ENCODE measurements at regions not wholly inside any gene's neighbourhood (a gene's known extent, or its start where the extent isn't known, plus 50 kb on each side); places are given as distances from the start of the nearest gene placed in this dataset.

DNA sequence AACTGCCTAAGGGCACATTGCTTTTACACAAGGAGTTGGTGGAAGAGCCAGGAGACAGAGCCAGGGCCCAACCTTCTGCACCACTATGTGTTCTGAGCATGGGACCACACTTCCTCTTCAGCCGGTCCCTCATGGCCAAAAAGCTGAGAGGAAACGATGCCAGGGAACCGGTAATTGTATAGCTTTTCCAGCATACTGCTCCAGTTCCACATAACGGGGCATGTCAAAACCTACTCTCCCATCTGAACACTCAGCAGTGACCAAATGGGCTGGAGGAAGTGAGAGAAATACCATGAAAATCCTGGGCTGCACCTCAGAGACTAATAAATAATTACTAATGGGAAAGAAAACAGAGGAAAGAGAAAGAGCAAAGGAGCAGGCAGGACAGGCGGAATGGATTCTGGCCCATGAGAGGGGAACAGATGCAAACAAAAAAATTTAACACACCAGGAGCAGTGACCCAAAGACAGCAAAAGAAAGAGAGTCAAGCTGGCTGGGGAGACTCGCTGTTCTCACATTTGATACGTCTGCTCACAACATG is 52.0 kb upstream of the BMP2 start:
- Mint-ChIP-seq H3K27ac (no peak overlapping the region), H3K4me1 (no peaks in the 10 kb centered on the region), H3K27me3 (no peaks in the 10 kb centered on the region), H3K9me3 (peaks cover 12 to 30% of the 10 kb centered on the region in 2 donors), H3K4me3 (no peak overlapping the region)
- DNase-seq (no peak), ATAC-seq (no peak)

- H3K4me1 Mint-ChIP-seq, result no peaks in the 10 kb centered on the region
- ATAC-seq, result no peak
- no peak overlapping the region for H3K4me3 Mint-ChIP-seq
- no peak overlapping the region for H3K27ac Mint-ChIP-seq
- DNase-seq, result no peak
- H3K27me3 Mint-ChIP-seq, result no peaks in the 10 kb centered on the region
- peaks cover 6 to 26% of the 10 kb centered on the region in 2 donors for H3K9me3 Mint-ChIP-seq
These were observed 53.2 kb upstream of the BMP2 start for GRCh38 chr20:6714279-6714711.

DNA sequence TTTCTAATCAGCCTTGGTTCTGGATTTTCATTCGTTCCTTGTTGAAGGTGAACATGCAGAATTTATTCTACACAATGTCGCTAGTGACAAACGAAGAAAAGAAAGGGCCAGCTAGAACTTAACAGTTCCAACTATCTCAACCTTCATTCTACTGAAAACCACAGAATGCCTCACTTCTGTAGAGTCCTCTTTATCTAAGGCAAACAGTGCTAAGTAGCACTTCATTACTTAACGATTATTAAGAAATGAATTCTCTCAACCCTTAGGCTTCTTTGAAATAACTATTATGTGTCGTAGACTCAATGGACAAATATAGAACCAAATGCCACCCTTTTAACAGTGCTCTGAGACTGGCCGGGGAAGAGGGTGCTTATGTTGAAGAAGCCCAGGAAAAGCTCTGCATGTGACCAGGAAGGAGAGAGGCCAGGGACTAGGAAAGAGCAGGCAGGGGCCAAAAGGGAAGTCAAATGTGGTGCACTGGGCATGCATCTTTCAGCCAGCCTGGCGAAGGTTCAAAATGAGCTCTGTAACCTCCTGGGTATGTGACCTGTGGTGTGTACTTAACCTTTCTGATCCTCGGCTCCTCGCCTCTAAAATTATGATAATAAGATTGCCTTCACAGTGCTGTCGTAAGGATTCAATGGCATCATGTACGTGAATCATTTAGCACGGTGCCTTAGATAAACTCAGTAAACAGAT is 55.4 kb upstream of the BMP2 start:
- DNase-seq (no peak), ATAC-seq (no peak)
- no peak overlapping the region for H3K4me3 Mint-ChIP-seq
- no peaks in the 10 kb centered on the region for H3K27me3 Mint-ChIP-seq
- no peaks in the 10 kb centered on the region for H3K4me1 Mint-ChIP-seq
- peaks cover 0 to 6% of the 10 kb centered on the region in 2 donors for H3K9me3 Mint-ChIP-seq
- H3K27ac Mint-ChIP-seq, result no peak overlapping the region

- H3K4me1 Mint-ChIP-seq, result no peaks in the 10 kb centered on the region
- ATAC-seq (no peak), DNase-seq (no peak)
- H3K27me3 Mint-ChIP-seq, result no peaks in the 10 kb centered on the region
- no peak overlapping the region for H3K27ac Mint-ChIP-seq
- no peak overlapping the region for H3K4me3 Mint-ChIP-seq
- peaks cover 0 to 6% of the 10 kb centered on the region in 2 donors for H3K9me3 Mint-ChIP-seq
These were observed 57.4 kb upstream of the BMP2 start for GRCh38 chr20:6709910-6710595.

GRCh38 chr20:6708010-6708409 is 59.5 kb upstream of the BMP2 start:
- no peaks in the 10 kb centered on the region for H3K4me1 Mint-ChIP-seq
- H3K4me3 Mint-ChIP-seq, result no peak overlapping the region
- H3K27ac Mint-ChIP-seq, result no peak overlapping the region
- H3K9me3 Mint-ChIP-seq, result peaks cover 0 to 6% of the 10 kb centered on the region in 2 donors
- no peaks in the 10 kb centered on the region for H3K27me3 Mint-ChIP-seq
- DNase-seq, result no peak
- no peak for ATAC-seq

DNA sequence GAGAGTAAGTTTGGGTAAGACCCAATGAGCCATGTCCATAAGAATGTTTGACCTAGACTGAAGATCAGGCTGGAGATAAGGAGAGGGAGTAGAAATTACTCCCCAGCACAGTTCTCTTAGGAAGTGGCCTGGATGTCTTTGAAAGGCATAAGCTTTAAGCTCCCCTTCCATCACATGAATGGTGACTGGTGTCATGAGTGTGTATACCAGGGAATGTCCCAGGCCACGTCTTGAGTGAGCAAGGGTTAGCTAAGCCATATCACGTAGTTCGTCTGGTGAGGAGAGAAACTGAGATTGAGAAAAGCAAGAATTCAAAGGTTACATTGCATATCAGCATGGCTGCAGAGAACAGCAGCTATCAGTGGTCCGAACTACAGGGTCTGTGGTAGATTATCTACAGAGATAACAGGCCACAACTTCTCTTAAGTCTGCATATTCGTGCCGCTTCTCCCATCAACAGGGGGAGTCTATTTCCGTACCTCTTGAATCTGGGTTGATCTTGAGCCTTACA is 60.1 kb upstream of the BMP2 start:
- DNase-seq (no peak), ATAC-seq (no peak)
- Mint-ChIP-seq H3K4me1 (no peaks in the 10 kb centered on the region), H3K4me3 (no peak overlapping the region), H3K9me3 (peaks cover 0 to 6% of the 10 kb centered on the region in 2 donors), H3K27ac (no peak overlapping the region), H3K27me3 (no peaks in the 10 kb centered on the region)

DNA sequence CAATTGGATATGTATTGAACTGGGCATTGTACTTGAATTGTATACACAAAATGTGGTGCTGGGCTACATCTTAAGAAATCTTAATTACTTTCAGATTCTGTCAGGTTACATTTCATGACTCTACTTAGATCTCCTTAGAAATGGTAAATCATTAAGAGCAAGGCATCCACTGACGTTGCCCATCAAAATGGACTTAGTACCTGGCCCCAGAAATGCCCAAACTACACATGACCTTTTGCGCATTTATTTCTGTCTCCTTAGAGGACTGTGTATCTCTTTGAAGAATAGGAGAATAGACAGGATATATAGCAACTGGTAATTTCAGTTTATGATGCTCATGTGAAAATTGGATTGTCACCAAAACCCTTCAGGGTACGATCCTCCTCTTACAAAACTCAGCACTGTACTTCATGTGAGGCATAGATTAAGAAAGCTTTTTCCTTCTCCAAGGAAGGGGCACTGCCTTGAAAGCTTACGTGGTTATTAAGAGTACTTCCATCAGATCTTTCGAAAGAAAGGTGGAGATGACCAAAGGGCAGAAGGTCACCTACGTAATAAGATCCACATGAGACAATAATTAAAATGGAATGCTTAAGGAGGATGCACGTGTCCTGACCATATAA is 61.4 kb upstream of the BMP2 start:
- Mint-ChIP-seq H3K27ac (no peak overlapping the region), H3K27me3 (no peaks in the 10 kb centered on the region), H3K4me3 (no peak overlapping the region), H3K4me1 (no peaks in the 10 kb centered on the region), H3K9me3 (no peaks in the 10 kb centered on the region)
- no peak for ATAC-seq
- no peak for DNase-seq

DNA sequence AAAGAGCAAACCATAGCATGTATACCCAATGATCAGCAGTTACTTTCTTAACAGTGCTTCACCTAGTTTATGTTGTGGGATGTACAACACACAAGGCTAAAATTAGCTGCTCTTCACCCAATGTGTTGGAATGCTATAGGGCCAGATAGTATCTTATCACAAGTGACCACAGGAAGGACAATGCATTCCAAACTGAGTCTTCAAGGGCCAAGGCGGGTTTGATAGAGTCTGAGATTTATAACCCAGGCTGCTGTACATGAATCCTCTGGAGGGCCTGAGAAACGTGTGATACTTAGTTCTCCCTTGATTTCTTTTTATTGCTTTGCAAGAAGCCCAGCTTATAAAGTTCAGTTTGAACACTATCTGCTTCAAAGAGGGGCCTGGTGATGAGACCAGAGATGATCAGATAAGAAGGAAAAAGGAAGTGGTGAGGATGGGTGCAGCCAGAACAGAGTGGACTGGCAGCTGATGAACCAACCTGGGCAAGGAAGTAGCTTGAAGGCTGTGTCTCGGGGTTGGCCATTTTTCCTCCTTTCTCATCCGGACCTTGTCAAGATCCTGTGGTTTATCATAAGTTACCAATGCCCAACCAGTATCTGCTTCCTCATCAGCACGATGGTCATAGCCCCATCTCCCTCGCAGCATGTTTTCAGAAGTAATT is 62.2 kb upstream of the BMP2 start:
- no peak overlapping the region for H3K4me3 Mint-ChIP-seq

GRCh38 chr20:6704132-6704861 is 63.2 kb upstream of the BMP2 start:
- no peak overlapping the region for H3K4me3 Mint-ChIP-seq
- no peak for ATAC-seq
- no peaks in the 10 kb centered on the region for H3K4me1 Mint-ChIP-seq
- H3K27me3 Mint-ChIP-seq, result peaks cover 8% of the 10 kb centered on the region
- no peaks in the 10 kb centered on the region for H3K9me3 Mint-ChIP-seq
- no peak overlapping the region for H3K27ac Mint-ChIP-seq
- no peak for DNase-seq

More for the DNA sequence above, 62.2 kb upstream of the BMP2 start:
- ATAC-seq, result no peak
- Mint-ChIP-seq H3K9me3 (no peaks in the 10 kb centered on the region), H3K27me3 (peaks cover 8% of the 10 kb centered on the region), H3K4me1 (no peaks in the 10 kb centered on the region), H3K27ac (no peak overlapping the region)
- DNase-seq, result no peak

DNA sequence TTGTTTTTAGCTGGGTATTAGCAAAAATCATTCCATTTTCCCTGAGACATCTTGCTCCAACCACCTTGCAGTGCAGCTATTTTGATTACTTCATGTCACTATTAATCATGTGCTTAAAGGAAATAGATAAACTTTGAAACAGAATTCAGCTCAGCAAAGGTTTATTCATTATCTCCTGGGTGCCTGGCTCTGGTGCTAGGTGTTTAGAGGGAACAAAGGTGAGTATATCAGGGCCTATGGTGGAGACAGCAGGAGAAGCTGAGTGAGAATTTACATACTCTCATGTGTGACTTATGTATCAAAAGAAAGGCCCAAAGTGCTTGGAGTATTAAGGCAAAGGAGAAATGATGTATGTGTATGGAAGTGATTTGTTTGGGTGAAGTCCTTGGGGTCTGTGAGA is 63.8 kb upstream of the BMP2 start:
- H3K27ac Mint-ChIP-seq, result no peak overlapping the region
- no peaks in the 10 kb centered on the region for H3K4me1 Mint-ChIP-seq
- H3K9me3 Mint-ChIP-seq, result no peaks in the 10 kb centered on the region
- ATAC-seq (no peak), DNase-seq (no peak)
- no peak overlapping the region for H3K4me3 Mint-ChIP-seq
- H3K27me3 Mint-ChIP-seq, result peaks cover 8% of the 10 kb centered on the region

- H3K9me3 Mint-ChIP-seq, result no peaks in the 10 kb centered on the region
- no peaks in the 10 kb centered on the region for H3K4me1 Mint-ChIP-seq
- no peak overlapping the region for H3K4me3 Mint-ChIP-seq
- no peak for ATAC-seq
- peaks cover 8% of the 10 kb centered on the region for H3K27me3 Mint-ChIP-seq
- no peak overlapping the region for H3K27ac Mint-ChIP-seq
- DNase-seq, result no peak
These were observed 64.4 kb upstream of the BMP2 start for GRCh38 chr20:6703047-6703446.

- ATAC-seq (no peak), DNase-seq (no peak)
- Mint-ChIP-seq H3K4me3 (no peak overlapping the region), H3K27ac (no peak overlapping the region), H3K9me3 (no peaks in the 10 kb centered on the region), H3K27me3 (peaks cover 8% of the 10 kb centered on the region), H3K4me1 (no peaks in the 10 kb centered on the region)
These were observed 65.3 kb upstream of the BMP2 start for GRCh38 chr20:6702144-6702543.

DNA sequence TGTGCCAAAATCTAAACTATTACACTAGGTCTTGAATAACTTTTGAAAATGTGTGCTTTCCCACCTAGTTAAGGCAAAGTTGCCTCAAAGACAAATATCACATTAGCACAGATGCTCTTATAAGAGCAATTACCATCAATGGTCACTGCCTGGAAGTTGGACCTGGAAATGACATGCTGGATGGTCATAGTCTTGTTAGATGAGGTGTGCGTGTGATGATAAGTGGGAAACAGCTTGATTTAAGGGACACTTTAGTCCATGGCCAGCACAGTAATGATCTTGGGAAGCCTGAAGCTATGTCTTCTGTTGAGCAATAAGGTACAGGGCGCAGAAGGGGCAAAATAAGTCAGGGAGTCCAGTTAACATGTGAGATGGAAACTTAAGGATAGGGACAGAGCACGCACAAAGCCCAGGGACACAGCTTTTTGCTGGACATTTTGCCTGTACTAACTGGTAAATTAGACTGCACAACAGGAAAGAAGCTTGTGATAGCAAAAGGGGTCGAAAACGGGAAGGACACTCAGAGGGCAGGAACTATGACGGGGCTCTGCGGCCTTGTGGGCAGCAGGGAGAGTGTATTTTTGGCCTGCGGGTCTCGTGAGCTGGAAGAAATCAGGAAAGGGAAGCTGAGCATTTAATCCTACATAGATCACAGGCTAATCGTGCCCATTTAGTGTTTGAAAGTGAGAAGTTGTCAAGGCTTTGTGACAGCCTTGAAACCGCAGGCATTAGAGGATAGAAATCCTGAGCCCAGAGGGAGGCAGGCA is 66.7 kb upstream of the BMP2 start:
- H3K9me3 Mint-ChIP-seq, result peaks cover 0 to 6% of the 10 kb centered on the region in 2 donors
- ATAC-seq (no peak), DNase-seq (no peak)
- no peak overlapping the region for H3K4me3 Mint-ChIP-seq
- H3K27ac Mint-ChIP-seq, result peak overlapping the region in 1 of 2 donors; percentile 5
- H3K4me1 Mint-ChIP-seq, result no peaks in the 10 kb centered on the region
- peaks cover 8% of the 10 kb centered on the region for H3K27me3 Mint-ChIP-seq

GRCh38 chr20:6699921-6700562 is 67.4 kb upstream of the BMP2 start:
- H3K27ac Mint-ChIP-seq, result no peak overlapping the region
- DNase-seq (no peak), ATAC-seq (no peak)
- peaks cover 0 to 9% of the 10 kb centered on the region in 2 donors for H3K9me3 Mint-ChIP-seq
- H3K4me3 Mint-ChIP-seq, result no peak overlapping the region
- peaks cover 8% of the 10 kb centered on the region for H3K27me3 Mint-ChIP-seq
- no peaks in the 10 kb centered on the region for H3K4me1 Mint-ChIP-seq

Data from stimulated activated naive CD8-positive, alpha-beta T cell treated with anti-CD3 and anti-CD28 coated beads, Interleukin-15, amount 100 ng/mL, for 72 hours (primary cell).